WTC11 (cell line): ENCODE measurements at regions not wholly inside any gene's neighbourhood (a gene's known extent, or its start where the extent isn't known, plus 50 kb on each side); places are given as distances from the start of the nearest gene placed in this dataset.

Experiments
- MXD4 ChIP-seq: fragments of 250-450 bp; sonication (Bioruptor Pico); IDR thresholded peaks from 2 replicates; pipeline ENCODE4 v1.8.0; 2021; ENCODE audit warnings: mild to moderate bottlenecking, moderate library complexity, borderline replicate concordance
- SMAD3 ChIP-seq: sonication (generic); formaldehyde crosslinking; IDR thresholded peaks from 2 replicates; pipeline ENCODE4 v1.8.0; 2022; ENCODE audit warnings: missing genetic modification reagents, mild to moderate bottlenecking, borderline replicate concordance
- ZNF263 ChIP-seq: sonication (generic); formaldehyde crosslinking; IDR thresholded peaks from 2 replicates; pipeline ENCODE4 v1.8.1; 2022; ENCODE audit warnings: low read depth, mild to moderate bottlenecking, moderate library complexity, missing genetic modification reagents
- ZNF416 ChIP-seq: fragments of 250-450 bp; sonication (Bioruptor Pico); IDR thresholded peaks from 2 replicates; pipeline ENCODE4 v1.9.0; 2021; ENCODE audit warnings: mild to moderate bottlenecking, inconsistent platforms
- TF ChIP-seq, protein P1 (sequence below): fragments of 200-600 bp; IDR thresholded peaks from 2 replicates; pipeline ENCODE4 v1.8.0; 2022; ENCODE audit warnings: antibody characterized with exemption

DNA sequence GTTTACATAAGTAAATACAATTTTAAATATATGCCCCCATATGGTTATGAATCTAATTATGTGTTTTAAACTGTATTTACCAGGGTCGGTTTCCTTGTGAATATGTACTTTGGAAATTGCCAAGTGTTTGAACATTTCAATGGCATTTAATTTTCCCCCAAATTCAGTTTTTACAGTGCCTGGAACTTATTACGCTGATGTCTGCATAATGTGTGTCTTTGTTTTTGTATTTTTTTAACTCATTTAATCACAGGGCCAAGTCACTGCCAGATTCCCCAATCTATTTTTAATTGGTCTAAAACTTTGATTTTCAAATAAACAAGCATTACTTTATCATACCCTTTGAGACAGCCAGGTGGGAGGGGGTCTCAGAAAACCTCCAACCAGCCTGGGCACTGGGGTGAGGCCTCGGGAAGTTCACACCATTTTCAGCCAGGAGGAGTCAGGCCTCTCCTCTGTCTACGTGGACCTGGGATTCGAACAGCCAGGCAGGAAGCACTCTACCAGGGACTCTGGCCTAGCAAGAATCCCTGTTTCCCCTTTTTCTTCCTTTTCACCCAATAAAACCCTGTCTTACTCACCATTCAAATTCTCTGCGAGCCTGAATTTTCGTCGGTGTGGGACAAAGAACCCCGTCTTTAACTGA is 151.5 kb upstream of the COL1A2 start:
- TF ChIP-seq ZNF263 (CRISPR knock-in tag) (no peak), SMAD3 (CRISPR knock-in tag) (no peak), ZNF416 (no peak), MXD4 (CRISPR knock-in tag) (no peak)
- TF ChIP-seq, protein P1, sequence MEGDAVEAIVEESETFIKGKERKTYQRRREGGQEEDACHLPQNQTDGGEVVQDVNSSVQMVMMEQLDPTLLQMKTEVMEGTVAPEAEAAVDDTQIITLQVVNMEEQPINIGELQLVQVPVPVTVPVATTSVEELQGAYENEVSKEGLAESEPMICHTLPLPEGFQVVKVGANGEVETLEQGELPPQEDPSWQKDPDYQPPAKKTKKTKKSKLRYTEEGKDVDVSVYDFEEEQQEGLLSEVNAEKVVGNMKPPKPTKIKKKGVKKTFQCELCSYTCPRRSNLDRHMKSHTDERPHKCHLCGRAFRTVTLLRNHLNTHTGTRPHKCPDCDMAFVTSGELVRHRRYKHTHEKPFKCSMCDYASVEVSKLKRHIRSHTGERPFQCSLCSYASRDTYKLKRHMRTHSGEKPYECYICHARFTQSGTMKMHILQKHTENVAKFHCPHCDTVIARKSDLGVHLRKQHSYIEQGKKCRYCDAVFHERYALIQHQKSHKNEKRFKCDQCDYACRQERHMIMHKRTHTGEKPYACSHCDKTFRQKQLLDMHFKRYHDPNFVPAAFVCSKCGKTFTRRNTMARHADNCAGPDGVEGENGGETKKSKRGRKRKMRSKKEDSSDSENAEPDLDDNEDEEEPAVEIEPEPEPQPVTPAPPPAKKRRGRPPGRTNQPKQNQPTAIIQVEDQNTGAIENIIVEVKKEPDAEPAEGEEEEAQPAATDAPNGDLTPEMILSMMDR, result no peak
